T-cell (primary cell): ENCODE measurements at regions not wholly inside any gene's neighbourhood (a gene's known extent, or its start where the extent isn't known, plus 50 kb on each side); places are given as distances from the start of the nearest gene placed in this dataset.

Experiments
- ATAC-seq, 4 experiments: fragments of 200-7000 bp in 3 of 4; fragments of 150-1000 bp in 1 of 4; cut with Tn5 transposase; replicated peaks in 1 of 4; 1 replicate in 3 of 4; 2 replicates in 1 of 4; pipeline ENCODE4 v1.10.0; 2021; ENCODE audit warnings: moderate library complexity in 3 of 4, mild to moderate bottlenecking in 2 of 4, moderate number of reproducible peaks in 1 of 4
- CTCF ChIA-PET, 2 donors: fragments of 300-600 bp; sonication (Branson Sonifier 250); formaldehyde crosslinking; loops; one replicate each; lab custom pipeline; 2022; ENCODE audit warnings: antibody characterized with exemption in 2 of 2; lab: Charles Lee
- POLR2A ChIA-PET, 2 donors: fragments of 300-600 bp; sonication (Branson Sonifier 250); formaldehyde crosslinking; loops; one replicate each; lab custom pipeline; 2022; ENCODE audit warnings: antibody characterized with exemption in 2 of 2; lab: Charles Lee
- DNase-seq, 35 experiments: peaks; one replicate each; pipeline versions ENCODE4 v3.0.0 to v3.0.0-alpha.2; 2013 to 2023
- H3K27ac ChIP-seq: one replicate; pipeline ENCODE4 v1.5.1; 2013; ENCODE audit warnings: low read length
- H3K27me3 ChIP-seq, 2 experiments: replicated peaks in 1 of 2; 1 replicate in 1 of 2; 2 replicates in 1 of 2; pipeline versions ENCODE4 v1.6.1 to v1.7.0; 2013; ENCODE audit warnings: low read length in 1 of 2, mixed read lengths in 1 of 2; ENCODE audit not compliant: control insufficient read depth in 2 of 2, insufficient read depth in 2 of 2; ENCODE audit errors: extremely low read depth in 1 of 2
- H3K36me3 ChIP-seq, 2 donors: 1 replicate in 1 of 2; 2 replicates in 1 of 2; pipeline versions ENCODE4 v1.6.1 to v1.7.0; 2013; ENCODE audit warnings: low read length in 1 of 2; ENCODE audit not compliant: control insufficient read depth in 2 of 2, insufficient read depth in 1 of 2; ENCODE audit errors: extremely low read depth in 1 of 2
- H3K4me1 ChIP-seq, 2 experiments: 1 replicate in 1 of 2; 2 replicates in 1 of 2; pipeline versions ENCODE4 v1.6.1 to v1.7.0; 2013; ENCODE audit warnings: low read length in 2 of 2, mixed read lengths in 1 of 2; ENCODE audit not compliant: insufficient read depth in 2 of 2, control insufficient read depth in 1 of 2; ENCODE audit errors: extremely low read depth in 1 of 2
- H3K4me3 ChIP-seq, 2 donors: 1 replicate in 1 of 2; 2 replicates in 1 of 2; pipeline versions ENCODE4 v1.5.1 to v1.7.0; 2013; ENCODE audit warnings: mild to moderate bottlenecking in 2 of 2, low read length in 1 of 2, moderate library complexity in 1 of 2; ENCODE audit not compliant: control insufficient read depth in 1 of 2; ENCODE audit errors: extremely low read depth in 1 of 2
- H3K9me3 ChIP-seq: 2 replicates; pipeline ENCODE4 v1.7.0; 2013
- H3K27ac Mint-ChIP-seq, 2 donors: one replicate each; pipeline ENCODE4 v1.8.0; 2020 to 2021; ENCODE audit warnings: mild to moderate bottlenecking in 2 of 2, mixed read lengths in 2 of 2
- H3K27me3 Mint-ChIP-seq, 2 donors: one replicate each; pipeline ENCODE4 v1.8.0; 2021 to 2022; ENCODE audit warnings: mixed read lengths in 2 of 2
- H3K36me3 Mint-ChIP-seq: one replicate; pipeline ENCODE4 v1.8.0; 2021; ENCODE audit warnings: mixed read lengths
- H3K4me1 Mint-ChIP-seq, 3 donors: one replicate each; pipeline ENCODE4 v1.8.0; 2020 to 2022; ENCODE audit warnings: mixed read lengths in 3 of 3, mild to moderate bottlenecking in 1 of 3
- H3K4me3 Mint-ChIP-seq, 3 donors: one replicate each; pipeline ENCODE4 v1.8.0; 2020 to 2022; ENCODE audit warnings: mild to moderate bottlenecking in 3 of 3, mixed read lengths in 3 of 3, moderate library complexity in 3 of 3
- H3K9me3 Mint-ChIP-seq, 3 donors: one replicate each; pipeline ENCODE4 v1.8.0; 2020 to 2022; ENCODE audit warnings: mixed read lengths in 3 of 3
- WGBS: methylation state at CpG from one replicate; pipeline ENCODE4 v1.1.5; 2013; ENCODE audit warnings: missing lambda C conversion rate; ENCODE audit not compliant: insufficient coverage; 5-methylcytosine and 5-hydroxymethylcytosine counted together

GRCh38 chr21:19702726-19703125 lies 1295.5 kb upstream of the NCAM2 start:
- no peak overlapping the region for H3K27ac ChIP-seq
- H3K9me3 ChIP-seq = no peaks in the 10 kb centered on the region
- H3K27ac Mint-ChIP-seq = no peak overlapping the region
- no peak overlapping the region for H3K4me3 ChIP-seq
- CTCF ChIA-PET = no interaction called here
- POLR2A ChIA-PET = no interaction called here
- H3K4me1 Mint-ChIP-seq = no peaks in the 10 kb centered on the region
- no peak overlapping the region for H3K4me3 Mint-ChIP-seq
- H3K27me3 Mint-ChIP-seq = no peaks in the 10 kb centered on the region
- H3K27me3 ChIP-seq = no peaks in the 10 kb centered on the region
- no peaks in the 10 kb centered on the region for H3K4me1 ChIP-seq
- no peak for ATAC-seq
- no CpG with 5 or more reads among the region's 1 CpG for WGBS
- no peak for DNase-seq
- H3K9me3 Mint-ChIP-seq = peaks cover 20 to 40% (median 20%) of the 10 kb centered on the region in 3 donors
- no peaks in the 10 kb centered on the region for H3K36me3 ChIP-seq
- no peaks in the 10 kb centered on the region for H3K36me3 Mint-ChIP-seq

- CTCF ChIA-PET = no interaction called here
- no peak overlapping the region for H3K4me3 Mint-ChIP-seq
- Histone ChIP-seq H3K27me3 (no peaks in the 10 kb centered on the region), H3K4me3 (no peak overlapping the region), H3K27ac (no peak overlapping the region), H3K4me1 (no peaks in the 10 kb centered on the region), H3K9me3 (no peaks in the 10 kb centered on the region), H3K36me3 (no peaks in the 10 kb centered on the region)
- H3K4me1 Mint-ChIP-seq = no peaks in the 10 kb centered on the region
- DNase-seq (no peak), ATAC-seq (no peak)
- POLR2A ChIA-PET = no interaction called here
- no peaks in the 10 kb centered on the region for H3K36me3 Mint-ChIP-seq
- H3K27me3 Mint-ChIP-seq = no peaks in the 10 kb centered on the region
- no peak overlapping the region for H3K27ac Mint-ChIP-seq
- H3K9me3 Mint-ChIP-seq = peaks cover 18 to 36% (median 21%) of the 10 kb centered on the region in 3 donors
These were observed 1293.4 kb upstream of the NCAM2 start for GRCh38 chr21:19704832-19705231.

- H3K9me3 Mint-ChIP-seq = peaks cover 10 to 21% (median 18%) of the 10 kb centered on the region in 3 donors
- H3K36me3 Mint-ChIP-seq = no peaks in the 10 kb centered on the region
- H3K9me3 ChIP-seq = no peaks in the 10 kb centered on the region
- no peak overlapping the region for H3K27ac Mint-ChIP-seq
- no peaks in the 10 kb centered on the region for H3K4me1 Mint-ChIP-seq
- no peak for DNase-seq
- ATAC-seq = no peak
- H3K4me3 Mint-ChIP-seq = no peak overlapping the region
- WGBS = 83% methylated on average over 1 of the region's 3 CpGs
- no peak overlapping the region for H3K27ac ChIP-seq
- no peak overlapping the region for H3K4me3 ChIP-seq
- ChIA-PET POLR2A (no interaction called here), CTCF (no interaction called here)
- no peaks in the 10 kb centered on the region for H3K36me3 ChIP-seq
- no peaks in the 10 kb centered on the region for H3K4me1 ChIP-seq
- no peaks in the 10 kb centered on the region for H3K27me3 ChIP-seq
- no peaks in the 10 kb centered on the region for H3K27me3 Mint-ChIP-seq
These were observed 1285.8 kb upstream of the NCAM2 start for GRCh38 chr21:19712441-19712840.

GRCh38 chr21:19713313-19713712 lies 1284.9 kb upstream of the NCAM2 start:
- no peak overlapping the region for H3K4me3 Mint-ChIP-seq

GRCh38 chr21:19724081-19724480 lies 1274.1 kb upstream of the NCAM2 start:
- Mint-ChIP-seq H3K27me3 (no peaks in the 10 kb centered on the region), H3K9me3 (peaks cover 6 to 13% (median 11%) of the 10 kb centered on the region in 3 donors), H3K36me3 (no peaks in the 10 kb centered on the region), H3K4me3 (no peak overlapping the region), H3K4me1 (no peaks in the 10 kb centered on the region), H3K27ac (no peak overlapping the region)
- H3K27ac ChIP-seq = no peak overlapping the region
- H3K36me3 ChIP-seq = no peaks in the 10 kb centered on the region
- no peaks in the 10 kb centered on the region for H3K4me1 ChIP-seq
- no peak for ATAC-seq
- no peak overlapping the region for H3K4me3 ChIP-seq
- WGBS = no CpG with 5 or more reads among the region's 1 CpG
- POLR2A ChIA-PET = no interaction called here
- H3K9me3 ChIP-seq = no peaks in the 10 kb centered on the region
- DNase-seq = no peak
- H3K27me3 ChIP-seq = no peaks in the 10 kb centered on the region
- CTCF ChIA-PET = no interaction called here

More at GRCh38 chr21:19713313-19713712, 1284.9 kb upstream of the NCAM2 start:
- Mint-ChIP-seq H3K27ac (no peak overlapping the region), H3K36me3 (no peaks in the 10 kb centered on the region), H3K4me1 (no peaks in the 10 kb centered on the region), H3K9me3 (peaks cover 10 to 21% (median 18%) of the 10 kb centered on the region in 3 donors), H3K27me3 (no peaks in the 10 kb centered on the region)
- no peaks in the 10 kb centered on the region for H3K36me3 ChIP-seq
- ATAC-seq = no peak
- DNase-seq = no peak
- no peak overlapping the region for H3K27ac ChIP-seq
- no peaks in the 10 kb centered on the region for H3K27me3 ChIP-seq
- ChIA-PET POLR2A (no interaction called here), CTCF (no interaction called here)
- no peak overlapping the region for H3K4me3 ChIP-seq
- no peaks in the 10 kb centered on the region for H3K9me3 ChIP-seq
- H3K4me1 ChIP-seq = no peaks in the 10 kb centered on the region

GRCh38 chr21:19731251-19731650 lies 1267.0 kb upstream of the NCAM2 start:
- no peaks in the 10 kb centered on the region for H3K4me1 ChIP-seq
- WGBS = no CpG with 5 or more reads among the region's 2 CpGs
- H3K4me3 ChIP-seq = no peak overlapping the region
- H3K36me3 ChIP-seq = no peaks in the 10 kb centered on the region
- H3K27ac ChIP-seq = no peak overlapping the region
- no peaks in the 10 kb centered on the region for H3K9me3 ChIP-seq
- CTCF ChIA-PET = no interaction called here
- Mint-ChIP-seq H3K27ac (no peak overlapping the region), H3K4me1 (no peaks in the 10 kb centered on the region), H3K27me3 (no peaks in the 10 kb centered on the region), H3K36me3 (no peaks in the 10 kb centered on the region), H3K4me3 (no peak overlapping the region), H3K9me3 (peaks cover 9 to 10% (median 9%) of the 10 kb centered on the region in 3 donors)
- POLR2A ChIA-PET = no interaction called here
- no peaks in the 10 kb centered on the region for H3K27me3 ChIP-seq
- DNase-seq (no peak), ATAC-seq (no peak)

GRCh38 chr21:19759836-19760235 lies 1238.4 kb upstream of the NCAM2 start:
- H3K27me3 Mint-ChIP-seq = no peaks in the 10 kb centered on the region
- WGBS = no CpG with 5 or more reads among the region's 19 CpGs
- no peak overlapping the region for H3K27ac ChIP-seq
- no peaks in the 10 kb centered on the region for H3K4me1 ChIP-seq
- DNase-seq (no peak), ATAC-seq (no peak)
- H3K9me3 Mint-ChIP-seq = peaks cover 3 to 18% (median 10%) of the 10 kb centered on the region in 3 donors
- H3K4me3 Mint-ChIP-seq = no peak overlapping the region
- H3K36me3 Mint-ChIP-seq = no peaks in the 10 kb centered on the region
- no peaks in the 10 kb centered on the region for H3K36me3 ChIP-seq
- CTCF ChIA-PET = no interaction called here
- no peaks in the 10 kb centered on the region for H3K4me1 Mint-ChIP-seq
- POLR2A ChIA-PET = no interaction called here
- H3K9me3 ChIP-seq = no peaks in the 10 kb centered on the region
- H3K4me3 ChIP-seq = no peak overlapping the region
- no peak overlapping the region for H3K27ac Mint-ChIP-seq
- no peaks in the 10 kb centered on the region for H3K27me3 ChIP-seq
